Astrocyte (in vitro differentiated cells and primary cell): ENCODE measurements at regions not wholly inside any gene's neighbourhood (a gene's known extent, or its start where the extent isn't known, plus 50 kb on each side); places are given as distances from the start of the nearest gene placed in this dataset.

Source experiments
- CTCF ChIP-seq: IDR thresholded peaks from 2 replicates; pipeline ENCODE4 v1.5.1; 2011; ENCODE audit warnings: low read depth, mild to moderate bottlenecking, inconsistent platforms, low read length, moderate library complexity; ENCODE audit not compliant: insufficient read depth
- EZH2 ChIP-seq: IDR thresholded peaks from 2 replicates; pipeline ENCODE4 v1.6.1; 2012; ENCODE audit warnings: mild to moderate bottlenecking, low read length, inconsistent platforms; ENCODE audit not compliant: insufficient read depth

GRCh38 chr4:33446953-33447352 lies 2726.8 kb downstream of the PCDH7 start:
- TF ChIP-seq CTCF (no peak), EZH2 (no peak)
